PC-9 (cell line): ENCODE measurements at regions not wholly inside any gene's neighbourhood (a gene's known extent, or its start where the extent isn't known, plus 50 kb on each side); places are given as distances from the start of the nearest gene placed in this dataset.

Experiments
- CTCF ChIP-seq: fragments of 200-600 bp; sonication (generic); conservative IDR thresholded peaks from 2 replicates; pipeline ENCODE4 v1.6.1; 2017; ENCODE audit warnings: mixed run types, antibody characterized with exemption, mild to moderate bottlenecking, moderate library complexity
- EZH2 ChIP-seq: fragments of 200-600 bp; sonication (generic); IDR thresholded peaks from 2 replicates; pipeline ENCODE4 v1.8.0; 2017; ENCODE audit warnings: antibody characterized with exemption, low read depth

- no peak for TF ChIP-seq CTCF
- no peak for TF ChIP-seq EZH2
Measured at GRCh38 chr10:6713716-6714115, 133.6 kb upstream of the PRKCQ start.
